Naive thymus-derived CD4-positive, alpha-beta T cell (primary cell): ENCODE measurements at regions not wholly inside any gene's neighbourhood (a gene's known extent, or its start where the extent isn't known, plus 50 kb on each side); places are given as distances from the start of the nearest gene placed in this dataset.

Experiments used
- ATAC-seq: fragments of 150-1000 bp; cut with Tn5 transposase; 2 replicates; pipeline ENCODE4 v1.10.0; 2021; ENCODE audit warnings: mild to moderate bottlenecking, moderate library complexity
- CTCF ChIA-PET: fragments of 350-600 bp; sonication (Branson Sonifier 250); formaldehyde crosslinking; loops from one replicate; lab custom pipeline; 2021; ENCODE audit warnings: antibody characterized with exemption; lab: Charles Lee
- POLR2A ChIA-PET: fragments of 350-600 bp; sonication (Branson Sonifier 250); formaldehyde crosslinking; loops from one replicate; lab custom pipeline; 2021; ENCODE audit warnings: antibody characterized with exemption, inconsistent platforms; lab: Charles Lee
- DNase-seq, 9 donors: peaks; one replicate each; pipeline versions ENCODE4 v3.0.0 to v3.0.0-alpha.2; 2020 to 2022; ENCODE audit warnings: mixed read lengths in 1 of 9
- H3K27ac ChIP-seq: one replicate; pipeline ENCODE4 v1.7.0; 2013; ENCODE audit warnings: mild to moderate bottlenecking, low read depth, low read length, moderate library complexity
- H3K27me3 ChIP-seq, 2 donors: one replicate each; pipeline ENCODE4 v1.7.0; 2013; ENCODE audit warnings: low read length in 2 of 2, mild to moderate bottlenecking in 2 of 2, moderate library complexity in 2 of 2; ENCODE audit not compliant: control insufficient read depth in 2 of 2, insufficient read depth in 2 of 2
- H3K36me3 ChIP-seq, 3 experiments: 1 replicate in 2 of 3; 2 replicates in 1 of 3; pipeline ENCODE4 v1.7.0; 2013; ENCODE audit warnings: low read length in 3 of 3, mild to moderate bottlenecking in 3 of 3, moderate library complexity in 1 of 3; ENCODE audit not compliant: insufficient read depth in 3 of 3, control insufficient read depth in 2 of 3
- H3K4me1 ChIP-seq, 2 donors: one replicate each; pipeline ENCODE4 v1.7.0; 2013; ENCODE audit warnings: low read length in 2 of 2, mild to moderate bottlenecking in 2 of 2, moderate library complexity in 1 of 2; ENCODE audit not compliant: control insufficient read depth in 2 of 2, insufficient read depth in 2 of 2
- H3K4me3 ChIP-seq: 2 replicates; pipeline ENCODE4 v1.7.0; 2013; ENCODE audit warnings: mild to moderate bottlenecking, low read length
- H3K9me3 ChIP-seq, 3 experiments: 1 replicate in 2 of 3; 2 replicates in 1 of 3; pipeline ENCODE4 v1.7.0; 2013; ENCODE audit warnings: low read length in 3 of 3; ENCODE audit not compliant: control insufficient read depth in 2 of 3
- H3K27ac Mint-ChIP-seq, 9 donors: one replicate each; pipeline ENCODE4 v1.8.0; 2020 to 2022; ENCODE audit warnings: mixed read lengths in 9 of 9, mild to moderate bottlenecking in 8 of 9, moderate library complexity in 5 of 9, inconsistent platforms in 2 of 9
- H3K27me3 Mint-ChIP-seq, 5 donors: one replicate each; pipeline ENCODE4 v1.8.0; 2021 to 2022; ENCODE audit warnings: mixed read lengths in 5 of 5, mild to moderate bottlenecking in 1 of 5
- H3K36me3 Mint-ChIP-seq, 5 donors: one replicate each; pipeline ENCODE4 v1.8.0; 2020 to 2022; ENCODE audit warnings: mixed read lengths in 5 of 5, mild to moderate bottlenecking in 3 of 5, inconsistent platforms in 1 of 5
- H3K4me1 Mint-ChIP-seq, 7 donors: one replicate each; pipeline ENCODE4 v1.8.0; 2020 to 2022; ENCODE audit warnings: mixed read lengths in 7 of 7, mild to moderate bottlenecking in 3 of 7, inconsistent platforms in 1 of 7
- H3K4me3 Mint-ChIP-seq, 10 donors: one replicate each; pipeline ENCODE4 v1.8.0; 2020 to 2022; ENCODE audit warnings: mild to moderate bottlenecking in 10 of 10, mixed read lengths in 10 of 10, moderate library complexity in 6 of 10, inconsistent platforms in 2 of 10
- H3K9me3 Mint-ChIP-seq, 11 donors: one replicate each; pipeline ENCODE4 v1.8.0; 2020 to 2022; ENCODE audit warnings: mixed read lengths in 11 of 11, mild to moderate bottlenecking in 4 of 11, inconsistent platforms in 1 of 11, moderate library complexity in 1 of 11
- intact Hi-C, 2 donors: fragments of 100-400 bp; cut with micrococcal nuclease; formaldehyde crosslinking; loops; one replicate each; pipeline ENCODE4 v1.15.1; 2023

DNA sequence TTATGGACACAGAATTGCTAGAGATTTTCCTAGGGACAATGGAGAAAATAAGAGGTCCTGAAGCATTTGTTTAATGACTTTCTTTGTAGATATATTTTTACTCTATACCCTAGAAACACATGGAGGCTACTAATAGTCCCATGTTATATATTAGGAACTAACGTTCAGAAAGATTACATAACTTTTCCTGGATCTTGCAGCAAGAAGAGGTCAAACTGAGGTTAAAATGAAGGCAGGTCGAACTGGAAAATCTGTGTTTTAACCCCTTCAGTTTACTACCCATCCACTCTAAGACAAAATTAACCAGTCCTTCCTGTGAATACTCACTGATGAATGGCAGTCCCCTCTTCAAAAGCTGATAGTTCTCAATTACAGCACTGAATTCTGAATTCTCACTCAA is 1415.8 kb upstream of the CELF4 start:
- no peaks in the 10 kb centered on the region for H3K4me1 Mint-ChIP-seq
- no peak overlapping the region for H3K4me3 Mint-ChIP-seq
- H3K27me3 ChIP-seq: no peaks in the 10 kb centered on the region
- peaks cover 0 to 6% (median 3%) of the 10 kb centered on the region in 11 donors for H3K9me3 Mint-ChIP-seq
- DNase-seq: no peak
- CTCF ChIA-PET: no interaction called here
- intact Hi-C loops: no loop called here
- H3K36me3 Mint-ChIP-seq: peaks cover 0 to 4% (median 0%) of the 10 kb centered on the region in 5 donors
- H3K36me3 ChIP-seq: no peaks in the 10 kb centered on the region
- H3K27me3 Mint-ChIP-seq: no peaks in the 10 kb centered on the region
- H3K4me3 ChIP-seq: no peak overlapping the region
- no peaks in the 10 kb centered on the region for H3K4me1 ChIP-seq
- H3K27ac Mint-ChIP-seq: no peak overlapping the region
- H3K9me3 ChIP-seq: no peaks in the 10 kb centered on the region
- ATAC-seq: no peak
- POLR2A ChIA-PET: interaction anchor here (0.6 kb wide), 1 partner anchor 614 kb away, joined by 5 read pairs; no protein-coding TSS in a partner anchor
- H3K27ac ChIP-seq: no peak overlapping the region

DNA sequence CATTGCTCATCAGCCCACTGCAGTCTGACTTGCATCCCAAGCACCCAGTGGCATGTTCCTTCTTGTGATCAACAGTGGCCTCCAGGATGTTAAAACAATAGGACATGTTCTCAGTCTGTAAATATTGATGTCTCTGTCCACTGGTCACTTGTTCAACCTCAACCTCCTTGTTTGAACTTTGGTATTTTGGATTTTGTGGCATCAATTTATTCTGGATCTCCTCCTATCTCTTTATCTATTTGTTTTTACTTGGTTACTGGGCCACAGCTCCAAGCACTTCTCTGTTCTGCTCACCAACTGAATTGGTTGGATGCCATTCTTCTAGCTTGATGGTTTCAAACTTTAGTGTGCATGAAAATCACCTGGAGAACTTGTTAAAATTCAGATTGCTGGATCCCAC is 1414.8 kb upstream of the CELF4 start:
- no peaks in the 10 kb centered on the region for H3K9me3 ChIP-seq
- H3K4me1 ChIP-seq: no peaks in the 10 kb centered on the region
- Mint-ChIP-seq H3K27ac (no peak overlapping the region), H3K27me3 (no peaks in the 10 kb centered on the region), H3K4me1 (no peaks in the 10 kb centered on the region), H3K4me3 (no peak overlapping the region), H3K36me3 (peaks cover 0 to 4% (median 0%) of the 10 kb centered on the region in 5 donors), H3K9me3 (peaks cover 0 to 6% (median 2%) of the 10 kb centered on the region in 11 donors)
- no peak overlapping the region for H3K4me3 ChIP-seq
- H3K36me3 ChIP-seq: no peaks in the 10 kb centered on the region
- intact Hi-C loops: no loop called here
- CTCF ChIA-PET: no interaction called here
- H3K27ac ChIP-seq: no peak overlapping the region
- ATAC-seq (no peak), DNase-seq (no peak)
- POLR2A ChIA-PET: no interaction called here
- no peaks in the 10 kb centered on the region for H3K27me3 ChIP-seq

DNA sequence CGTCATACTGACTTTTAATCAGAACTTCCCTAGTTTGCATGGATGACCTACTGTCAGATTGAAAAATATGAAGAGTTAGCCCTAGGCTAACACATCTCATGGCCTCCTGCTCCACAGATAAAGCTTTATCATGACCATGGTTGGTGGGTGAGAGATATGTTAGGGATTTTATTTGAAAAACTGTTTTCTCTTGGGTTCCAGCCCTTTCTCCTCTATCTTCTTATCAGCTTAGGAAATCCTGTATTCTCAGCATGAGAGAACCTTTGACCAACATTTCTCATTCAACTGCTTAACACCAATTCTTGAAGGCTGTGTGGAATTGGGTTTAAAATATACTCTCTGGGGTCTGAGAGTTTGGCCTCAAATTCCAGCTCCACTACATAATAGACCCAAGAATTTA is 1407.0 kb upstream of the CELF4 start:
- H3K4me3 ChIP-seq: no peak overlapping the region
- Mint-ChIP-seq H3K4me1 (no peaks in the 10 kb centered on the region), H3K9me3 (peaks cover 0 to 4% (median 0%) of the 10 kb centered on the region in 11 donors), H3K27ac (no peak overlapping the region), H3K27me3 (no peaks in the 10 kb centered on the region), H3K4me3 (no peak overlapping the region), H3K36me3 (no peaks in the 10 kb centered on the region)
- ChIA-PET CTCF (interaction anchor here (0.6 kb wide), 1 partner anchor 1585 kb away, joined by 3 read pairs; no protein-coding TSS in a partner anchor), POLR2A (no interaction called here)
- DNase-seq (no peak), ATAC-seq (no peak)
- no peaks in the 10 kb centered on the region for H3K9me3 ChIP-seq
- no peaks in the 10 kb centered on the region for H3K27me3 ChIP-seq
- H3K4me1 ChIP-seq: no peaks in the 10 kb centered on the region
- H3K27ac ChIP-seq: no peak overlapping the region
- intact Hi-C loops: no loop called here
- H3K36me3 ChIP-seq: no peaks in the 10 kb centered on the region

DNA sequence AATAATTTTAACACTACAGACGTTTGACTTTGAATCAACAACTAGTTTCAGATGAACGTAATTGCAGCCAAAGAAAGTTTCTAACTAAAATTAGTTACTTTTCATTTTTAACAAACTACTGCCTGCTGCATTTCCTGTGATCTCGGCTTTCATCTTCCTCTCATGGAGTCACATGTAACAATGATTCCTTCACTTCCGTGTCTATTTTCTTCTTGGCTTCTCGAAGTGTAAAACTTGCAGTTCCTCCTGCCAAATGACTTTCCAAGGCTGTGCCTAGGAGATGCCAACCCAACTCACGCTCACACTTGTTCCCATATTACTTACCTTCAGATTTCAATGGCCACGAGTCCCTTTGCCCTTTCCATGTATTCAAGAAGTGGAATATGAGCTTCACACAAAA is 1406.3 kb upstream of the CELF4 start:
- Mint-ChIP-seq H3K9me3 (peaks cover 0 to 4% (median 0%) of the 10 kb centered on the region in 11 donors), H3K36me3 (no peaks in the 10 kb centered on the region), H3K27ac (no peak overlapping the region), H3K4me3 (no peak overlapping the region), H3K27me3 (no peaks in the 10 kb centered on the region), H3K4me1 (no peaks in the 10 kb centered on the region)
- no peaks in the 10 kb centered on the region for H3K36me3 ChIP-seq
- ChIA-PET POLR2A (no interaction called here), CTCF (no interaction called here)
- no peak for ATAC-seq
- no peak overlapping the region for H3K4me3 ChIP-seq
- no peak overlapping the region for H3K27ac ChIP-seq
- intact Hi-C loops: no loop called here
- DNase-seq: no peak
- no peaks in the 10 kb centered on the region for H3K9me3 ChIP-seq
- H3K27me3 ChIP-seq: no peaks in the 10 kb centered on the region
- H3K4me1 ChIP-seq: no peaks in the 10 kb centered on the region

DNA sequence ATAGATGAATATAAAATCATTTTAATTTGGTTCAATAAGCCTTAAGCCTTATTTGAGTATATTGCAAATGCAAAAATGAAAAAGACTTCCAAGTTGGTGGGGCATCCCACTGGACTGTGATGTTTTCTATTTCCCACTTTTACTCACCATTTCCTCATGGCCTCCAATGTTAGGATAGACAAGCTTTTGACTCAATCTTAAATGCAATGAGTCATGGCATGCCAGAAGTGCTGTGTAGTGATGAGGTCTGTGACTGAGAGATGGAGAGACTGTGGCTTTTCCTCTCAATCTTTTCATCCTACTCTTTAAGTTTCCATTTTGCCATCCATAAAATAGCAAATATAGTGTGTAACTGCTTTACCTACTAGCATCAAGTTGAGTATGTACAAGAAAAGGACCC is 1401.2 kb upstream of the CELF4 start:
- Histone ChIP-seq H3K4me1 (no peaks in the 10 kb centered on the region), H3K4me3 (no peak overlapping the region), H3K9me3 (no peaks in the 10 kb centered on the region), H3K36me3 (no peaks in the 10 kb centered on the region), H3K27ac (no peak overlapping the region), H3K27me3 (no peaks in the 10 kb centered on the region)
- DNase-seq (no peak), ATAC-seq (no peak)
- H3K36me3 Mint-ChIP-seq: no peaks in the 10 kb centered on the region
- ChIA-PET POLR2A (no interaction called here), CTCF (no interaction called here)
- no peak overlapping the region for H3K27ac Mint-ChIP-seq
- H3K9me3 Mint-ChIP-seq: peaks cover 0 to 12% (median 0%) of the 10 kb centered on the region in 11 donors
- H3K4me1 Mint-ChIP-seq: no peaks in the 10 kb centered on the region
- H3K4me3 Mint-ChIP-seq: no peak overlapping the region
- H3K27me3 Mint-ChIP-seq: peaks cover 0 to 4% (median 0%) of the 10 kb centered on the region in 5 donors
- intact Hi-C loops: no loop called here

DNA sequence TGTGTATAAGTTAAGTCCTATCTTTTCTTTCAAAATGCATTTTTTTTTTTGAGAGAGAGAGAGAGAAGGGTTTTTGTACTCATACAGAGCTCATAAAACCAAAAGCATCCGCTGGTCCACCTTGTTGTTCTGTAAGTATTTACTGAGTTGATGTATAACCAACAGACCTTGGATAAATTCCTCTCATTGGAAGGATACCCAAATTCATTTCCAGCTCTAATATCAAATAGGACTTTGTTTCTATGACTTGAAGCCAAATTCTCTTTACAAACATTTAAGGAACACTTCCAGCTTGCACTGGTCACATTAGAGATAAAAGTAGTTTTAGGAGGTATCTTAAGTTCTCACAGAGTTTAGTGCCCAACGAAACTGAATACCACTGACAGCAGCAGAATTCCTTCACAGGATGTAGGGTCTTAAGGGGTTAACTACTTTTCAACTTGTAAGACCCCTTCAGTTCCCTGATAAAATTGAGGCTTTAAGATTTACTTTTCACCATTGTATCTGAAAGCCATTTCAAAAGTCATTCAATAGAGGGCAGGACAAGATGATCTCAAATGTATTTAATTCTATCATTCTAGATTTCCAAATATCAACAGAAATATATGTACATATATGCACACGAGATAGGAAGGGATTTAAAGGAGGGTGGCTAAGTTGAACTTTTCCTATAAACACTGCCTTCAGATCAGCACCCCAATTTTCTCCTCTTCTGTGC is 1398.5 kb upstream of the CELF4 start:
- Histone ChIP-seq H3K9me3 (no peaks in the 10 kb centered on the region), H3K27me3 (no peaks in the 10 kb centered on the region), H3K4me1 (no peaks in the 10 kb centered on the region), H3K27ac (no peak overlapping the region), H3K4me3 (no peak overlapping the region), H3K36me3 (no peaks in the 10 kb centered on the region)
- Mint-ChIP-seq H3K36me3 (no peaks in the 10 kb centered on the region), H3K4me1 (no peaks in the 10 kb centered on the region), H3K27ac (no peak overlapping the region), H3K27me3 (peaks cover 0 to 4% (median 0%) of the 10 kb centered on the region in 5 donors), H3K9me3 (peaks cover 0 to 12% (median 0%) of the 10 kb centered on the region in 11 donors), H3K4me3 (no peak overlapping the region)
- CTCF ChIA-PET: no interaction called here
- POLR2A ChIA-PET: no interaction called here
- ATAC-seq: no peak
- intact Hi-C loops: no loop called here
- DNase-seq: no peak

DNA sequence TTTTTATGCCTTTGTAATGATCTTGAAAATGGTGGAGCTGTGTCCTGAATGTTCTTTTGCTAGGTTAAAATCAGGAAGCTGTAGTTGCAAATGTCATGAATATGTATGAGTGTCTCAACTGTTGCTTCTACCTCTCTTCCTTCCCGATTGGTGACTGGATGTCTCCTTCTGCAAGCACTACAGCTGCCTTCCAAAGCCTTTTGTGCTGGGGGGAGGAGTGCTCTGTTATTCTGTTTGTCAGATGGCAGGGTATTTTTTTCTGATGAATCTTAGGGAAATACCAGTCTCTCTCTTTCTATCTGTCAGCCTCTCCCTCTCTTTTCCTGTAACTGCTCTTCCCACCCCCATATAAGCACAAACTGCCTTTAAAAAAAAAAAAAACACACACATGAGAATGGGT is 1396.3 kb upstream of the CELF4 start:
- H3K4me3 Mint-ChIP-seq: no peak overlapping the region
- DNase-seq (no peak), ATAC-seq (no peak)
- no peaks in the 10 kb centered on the region for H3K4me1 Mint-ChIP-seq
- H3K27ac Mint-ChIP-seq: no peak overlapping the region
- H3K36me3 Mint-ChIP-seq: no peaks in the 10 kb centered on the region
- ChIA-PET POLR2A (no interaction called here), CTCF (no interaction called here)
- H3K9me3 Mint-ChIP-seq: peaks cover 0 to 12% (median 0%) of the 10 kb centered on the region in 11 donors
- Histone ChIP-seq H3K4me3 (no peak overlapping the region), H3K36me3 (no peaks in the 10 kb centered on the region), H3K27ac (no peak overlapping the region), H3K4me1 (no peaks in the 10 kb centered on the region), H3K9me3 (no peaks in the 10 kb centered on the region), H3K27me3 (no peaks in the 10 kb centered on the region)
- intact Hi-C loops: no loop called here
- H3K27me3 Mint-ChIP-seq: peaks cover 0 to 4% (median 0%) of the 10 kb centered on the region in 5 donors
